Osteoblast (primary cell): ENCODE measurements at regions not wholly inside any gene's neighbourhood (a gene's known extent, or its start where the extent isn't known, plus 50 kb on each side); places are given as distances from the start of the nearest gene placed in this dataset.

Experiments
- DNase-seq: peaks from one replicate; pipeline ENCODE4 v3.0.0; 2011; ENCODE audit warnings: low spot score, mixed read lengths; ENCODE audit not compliant: insufficient read length; ENCODE audit errors: missing footprints
- H2AFZ ChIP-seq: 2 replicates; pipeline ENCODE4 v1.6.0; 2011; ENCODE audit warnings: mild to moderate bottlenecking, low read length
- H3K27ac ChIP-seq: 2 replicates; pipeline ENCODE4 v1.5.1; 2011; ENCODE audit warnings: mild to moderate bottlenecking, low read depth, low read length, moderate library complexity
- H3K27me3 ChIP-seq: 2 replicates; pipeline ENCODE4 v1.6.0; 2012; ENCODE audit warnings: mild to moderate bottlenecking, control low read depth, inconsistent platforms, low read length, moderate library complexity; ENCODE audit not compliant: insufficient read depth
- H3K36me3 ChIP-seq: 2 replicates; pipeline ENCODE4 v1.5.1; 2011; ENCODE audit warnings: mild to moderate bottlenecking, low read length, control low read depth, moderate library complexity; ENCODE audit not compliant: insufficient read depth
- H3K4me1 ChIP-seq: 2 replicates; pipeline ENCODE4 v1.5.1; 2011; ENCODE audit warnings: mild to moderate bottlenecking, low read length, control low read depth, moderate library complexity; ENCODE audit not compliant: insufficient read depth
- H3K4me2 ChIP-seq: 2 replicates; pipeline ENCODE4 v1.6.0; 2011; ENCODE audit warnings: mild to moderate bottlenecking, low read length; ENCODE audit not compliant: insufficient read depth
- H3K4me3 ChIP-seq: fragments of 200-600 bp; sonication (generic); 3 replicates; pipeline ENCODE4 v1.5.1; 2012; ENCODE audit warnings: mild to moderate bottlenecking, low read length, inconsistent platforms; ENCODE audit not compliant: insufficient read depth
- H3K79me2 ChIP-seq: 2 replicates; pipeline ENCODE4 v1.6.0; 2012; ENCODE audit warnings: mild to moderate bottlenecking, low read length, control low read depth, inconsistent platforms; ENCODE audit not compliant: insufficient read depth
- H3K9me3 ChIP-seq: 2 replicates; pipeline ENCODE4 v1.5.1; 2011; ENCODE audit warnings: low read depth, low read length, control low read depth
- H4K20me1 ChIP-seq: 2 replicates; pipeline ENCODE4 v1.6.0; 2012; ENCODE audit warnings: mild to moderate bottlenecking, low read length, control low read depth; ENCODE audit not compliant: insufficient read depth
- CTCF ChIP-seq: IDR thresholded peaks from 2 replicates; pipeline ENCODE4 v1.5.1; 2011; ENCODE audit warnings: mild to moderate bottlenecking, low read depth, low read length, moderate library complexity; ENCODE audit errors: extremely low read depth

DNA sequence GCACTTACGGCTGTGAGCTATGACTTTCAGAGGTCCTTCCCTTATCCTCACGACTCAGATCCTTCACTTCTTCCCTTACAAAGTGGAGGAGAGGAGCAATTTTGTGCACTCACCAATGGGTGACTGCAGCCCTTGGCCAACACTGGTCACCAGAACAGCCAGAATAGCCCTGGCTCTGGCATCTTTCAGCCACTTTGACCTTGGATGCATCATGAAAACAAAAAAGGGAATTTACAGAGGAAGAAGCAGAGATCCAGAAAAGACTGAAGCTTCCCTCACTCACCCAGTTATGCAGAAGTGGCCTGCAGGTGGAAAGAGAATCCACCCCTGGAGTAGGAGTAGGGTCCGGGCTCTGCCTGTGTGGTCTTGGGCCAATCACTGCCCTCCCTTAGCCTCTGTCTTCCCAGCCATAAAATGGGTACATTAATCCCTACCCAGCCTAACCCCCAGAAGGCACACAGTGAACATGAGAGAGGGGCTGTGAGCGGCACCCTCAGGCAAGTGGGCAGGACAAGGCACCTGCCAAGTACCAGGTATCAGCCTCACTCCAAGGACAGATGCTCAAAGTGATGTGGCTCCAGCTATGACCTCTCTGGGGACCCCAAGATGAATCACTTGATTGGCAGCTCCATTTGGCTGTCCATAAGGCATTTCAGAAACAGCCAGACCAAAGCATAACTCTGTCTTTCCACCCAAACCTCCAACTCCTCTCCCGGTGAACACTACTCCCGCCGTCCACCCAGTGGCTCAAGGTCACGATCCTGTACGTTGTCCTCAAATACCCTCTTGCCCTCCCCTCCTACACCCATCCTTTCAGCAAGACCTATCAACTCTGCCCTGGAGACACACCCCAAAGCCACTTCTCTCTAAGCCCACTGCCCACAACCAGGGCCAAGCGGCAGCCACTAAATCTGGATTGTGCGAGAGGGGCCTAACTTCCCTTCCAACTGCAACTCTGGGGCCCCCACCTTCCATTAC lies 129.8 kb upstream of the ZMIZ1 start:
- Histone ChIP-seq H3K4me1 (no peaks in the 10 kb centered on the region), H3K79me2 (no peaks in the 10 kb centered on the region), H3K36me3 (no peaks in the 10 kb centered on the region), H4K20me1 (no peaks in the 10 kb centered on the region), H3K4me3 (no peak overlapping the region), H3K4me2 (no peak overlapping the region), H3K27me3 (no peaks in the 10 kb centered on the region), H3K9me3 (no peaks in the 10 kb centered on the region), H2AFZ (no peak overlapping the region), H3K27ac (no peak overlapping the region)
- TF ChIP-seq CTCF, result no peak
- DNase-seq, result no peak

GRCh38 chr10:78942091-78942501 lies 126.7 kb upstream of the ZMIZ1 start:
- no peaks in the 10 kb centered on the region for H4K20me1 ChIP-seq
- no peak overlapping the region for H2AFZ ChIP-seq
- DNase-seq, result no peak
- H3K36me3 ChIP-seq, result no peaks in the 10 kb centered on the region
- no peak for TF ChIP-seq CTCF
- no peaks in the 10 kb centered on the region for H3K79me2 ChIP-seq
- H3K4me2 ChIP-seq, result no peak overlapping the region
- H3K27ac ChIP-seq, result no peak overlapping the region
- no peak overlapping the region for H3K4me3 ChIP-seq
- H3K4me1 ChIP-seq, result peaks cover 16% of the 10 kb centered on the region
- no peaks in the 10 kb centered on the region for H3K27me3 ChIP-seq
- no peaks in the 10 kb centered on the region for H3K9me3 ChIP-seq

- Histone ChIP-seq H3K36me3 (no peaks in the 10 kb centered on the region), H3K79me2 (no peaks in the 10 kb centered on the region), H4K20me1 (no peaks in the 10 kb centered on the region), H2AFZ (no peak overlapping the region), H3K9me3 (no peaks in the 10 kb centered on the region), H3K4me3 (no peak overlapping the region), H3K27ac (peak overlapping the region; percentile 5), H3K4me2 (peak overlapping the region; percentile 17), H3K27me3 (no peaks in the 10 kb centered on the region), H3K4me1 (peaks cover 16% of the 10 kb centered on the region)
- peak; percentile 16 for TF ChIP-seq CTCF
- peak; percentile 98 for DNase-seq
These were observed 123.9 kb upstream of the ZMIZ1 start for GRCh38 chr10:78944723-78945312.

- Histone ChIP-seq H4K20me1 (no peaks in the 10 kb centered on the region), H3K36me3 (no peaks in the 10 kb centered on the region), H3K79me2 (no peaks in the 10 kb centered on the region), H3K4me1 (peaks cover 16% of the 10 kb centered on the region), H3K9me3 (no peaks in the 10 kb centered on the region), H2AFZ (no peak overlapping the region), H3K4me3 (no peak overlapping the region), H3K27me3 (no peaks in the 10 kb centered on the region), H3K27ac (no peak overlapping the region), H3K4me2 (no peak overlapping the region)
- DNase-seq, result no peak
- no peak for TF ChIP-seq CTCF
These were observed 122.9 kb upstream of the ZMIZ1 start for GRCh38 chr10:78945838-78946237.
